IMR-90 (cell line): ENCODE measurements at regions not wholly inside any gene's neighbourhood (a gene's known extent, or its start where the extent isn't known, plus 50 kb on each side); places are given as distances from the start of the nearest gene placed in this dataset.

Source experiments
- ATAC-seq: fragments of 200-7000 bp; cut with Tn5 transposase; 2 replicates; pipeline ENCODE4 v1.9.1; 2020; ENCODE audit warnings: low read depth, mild to moderate bottlenecking, moderate library complexity
- BruUV-seq: library from RNA; stranded (reverse); fragments of 400-500 nt; replicated peaks from 2 replicates; lab custom pipeline; 2021; lab: Mats Ljungman, UMichigan
- CTCF ChIA-PET: fragments of 300-600 bp; formaldehyde crosslinking; extraction: SDS; loops from one replicate; lab custom pipeline; 2021; ENCODE audit warnings: antibody characterized with exemption; lab: Yijun Ruan, JAX
- POLR2A ChIA-PET: fragments of 300-600 bp; sonication (Branson Sonifier 250); formaldehyde crosslinking; loops from one replicate; lab custom pipeline; 2022; ENCODE audit warnings: antibody characterized with exemption; ENCODE audit not compliant: unreplicated experiment; lab: Charles Lee
- DNase-seq: peaks from one replicate; pipeline ENCODE4 v3.0.0; 2013
- H2AFZ ChIP-seq: replicated peaks from 2 replicates; pipeline ENCODE3; 2013; ENCODE audit warnings: low read length, mild to moderate bottlenecking; ENCODE audit not compliant: poor library complexity
- H2AK5ac ChIP-seq: 2 replicates; pipeline ENCODE4 v1.6.1; 2013; ENCODE audit warnings: low read depth, low read length, inconsistent platforms
- H2AK9ac ChIP-seq: replicated peaks from 2 replicates; pipeline ENCODE3; 2013; ENCODE audit warnings: mild to moderate bottlenecking, low read depth, low read length, moderate library complexity; ENCODE audit not compliant: poor library complexity
- H2BK120ac ChIP-seq: 2 replicates; pipeline ENCODE4 v1.6.1; 2013; ENCODE audit warnings: low read depth, low read length, inconsistent platforms
- H2BK15ac ChIP-seq: 3 replicates; pipeline ENCODE4 v1.6.1; 2013; ENCODE audit warnings: low read depth, low read length, inconsistent platforms
- H2BK20ac ChIP-seq: 2 replicates; pipeline ENCODE4 v1.6.1; 2013; ENCODE audit warnings: low read depth, mild to moderate bottlenecking, inconsistent platforms, low read length, moderate library complexity
- H2BK5ac ChIP-seq: 2 replicates; pipeline ENCODE4 v1.6.1; 2013; ENCODE audit warnings: mild to moderate bottlenecking, low read depth, low read length, inconsistent platforms; ENCODE audit not compliant: poor library complexity, severe bottlenecking
- H3K14ac ChIP-seq: replicated peaks from 2 replicates; pipeline ENCODE4 v1.6.1; 2013; ENCODE audit warnings: low read depth, low read length, inconsistent platforms
- H3K18ac ChIP-seq: 2 replicates; pipeline ENCODE4 v1.6.1; 2013; ENCODE audit warnings: low read depth, low read length, control low read depth
- H3K23ac ChIP-seq: 2 replicates; pipeline ENCODE4 v1.6.1; 2013; ENCODE audit warnings: low read depth, low read length, inconsistent platforms
- H3K27ac ChIP-seq: 2 replicates; pipeline ENCODE4 v1.5.1; 2013; ENCODE audit warnings: mild to moderate bottlenecking, control low read depth, low read length; ENCODE audit not compliant: insufficient read depth
- H3K27me3 ChIP-seq: 2 replicates; pipeline ENCODE4 v1.6.1; 2013; ENCODE audit warnings: low read length; ENCODE audit not compliant: control insufficient read depth, insufficient read depth
- H3K36me3 ChIP-seq: 2 replicates; pipeline ENCODE4 v1.6.1; 2013; ENCODE audit warnings: low read length, mixed read lengths; ENCODE audit not compliant: control insufficient read depth, insufficient read depth
- H3K4ac ChIP-seq: 2 replicates; pipeline ENCODE4 v1.6.1; 2013; ENCODE audit warnings: low read depth, low read length, inconsistent platforms
- H3K4me1 ChIP-seq: 2 replicates; pipeline ENCODE4 v1.6.1; 2013; ENCODE audit warnings: low read length, mixed read lengths; ENCODE audit not compliant: control insufficient read depth, insufficient read depth
- H3K4me2 ChIP-seq: 2 replicates; pipeline ENCODE4 v1.6.1; 2013; ENCODE audit warnings: low read depth, mild to moderate bottlenecking, control low read depth, low read length, moderate library complexity
- H3K4me3 ChIP-seq: 2 replicates; pipeline ENCODE4 v1.5.1; 2013; ENCODE audit warnings: low read depth, mild to moderate bottlenecking, control low read depth, low read length, moderate library complexity; ENCODE audit not compliant: insufficient read depth
- H3K56ac ChIP-seq: 2 replicates; pipeline ENCODE4 v1.6.1; 2013; ENCODE audit warnings: low read length, inconsistent platforms; ENCODE audit not compliant: insufficient read depth; ENCODE audit errors: extremely low read depth
- H3K79me1 ChIP-seq, 2 experiments: 2 replicates each; pipeline ENCODE4 v1.6.1; 2013; ENCODE audit warnings: low read length in 2 of 2, inconsistent platforms in 1 of 2, low read depth in 1 of 2
- H3K9ac ChIP-seq: 2 replicates; pipeline ENCODE4 v1.6.1; 2013; ENCODE audit warnings: low read depth, low read length, control low read depth
- H3K9me1 ChIP-seq: 2 replicates; pipeline ENCODE4 v1.6.1; 2013; ENCODE audit warnings: low read length, inconsistent platforms; ENCODE audit not compliant: insufficient read depth
- H3K9me3 ChIP-seq: 2 replicates; pipeline ENCODE4 v1.6.1; 2013; ENCODE audit warnings: low read length; ENCODE audit not compliant: control insufficient read depth, insufficient read depth
- H4K20me1 ChIP-seq: 2 replicates; pipeline ENCODE4 v1.6.1; 2013; ENCODE audit warnings: low read length, inconsistent platforms; ENCODE audit not compliant: insufficient read depth
- H4K5ac ChIP-seq: 2 replicates; pipeline ENCODE4 v1.6.1; 2013; ENCODE audit warnings: mild to moderate bottlenecking, low read depth, low read length, control low read depth
- H4K8ac ChIP-seq, 2 experiments: 2 replicates each; pipeline ENCODE4 v1.6.1; 2013; ENCODE audit warnings: low read depth in 2 of 2, low read length in 2 of 2, control low read depth in 1 of 2, inconsistent platforms in 1 of 2
- H4K91ac ChIP-seq: 2 replicates; pipeline ENCODE4 v1.6.1; 2013; ENCODE audit warnings: low read depth, low read length, inconsistent platforms; ENCODE audit not compliant: insufficient read depth
- CHD1 ChIP-seq: IDR thresholded peaks from 2 replicates; pipeline ENCODE4 v1.6.1; 2012; ENCODE audit warnings: low read depth, low read length, improper control_type of control experiment
- NFE2L2 ChIP-seq: fragments of 150-350 bp; IDR thresholded peaks from 2 replicates; pipeline ENCODE4 v1.6.1; 2016; ENCODE audit warnings: low read depth, mild to moderate bottlenecking, low read length
- RFX5 ChIP-seq: IDR thresholded peaks from 2 replicates; pipeline ENCODE4 v1.8.0; 2012; ENCODE audit warnings: low read depth, mild to moderate bottlenecking, low read length, moderate library complexity
- SMC3 ChIP-seq: fragments of 150-350 bp; IDR thresholded peaks from 2 replicates; pipeline ENCODE4 v1.6.1; 2016; ENCODE audit warnings: low read depth, mild to moderate bottlenecking, antibody characterized with exemption, low read length, moderate library complexity
- WGBS, 2 experiments: methylation state at CpG; one replicate each; pipeline versions ENCODE4 v1.1.5 to v1.1.7; 2013; ENCODE audit warnings: missing lambda C conversion rate in 2 of 2; ENCODE audit not compliant: insufficient read length in 1 of 2; ENCODE audit errors: extremely low coverage in 2 of 2; 5-methylcytosine and 5-hydroxymethylcytosine counted together
- dilution Hi-C: fragments of 300-500 bp; cut with HindIII; formaldehyde crosslinking; loops from one replicate; pipeline ENCODE4 v1.14.3; 2018; ENCODE audit warnings: low sequenced_read_pairs; ENCODE audit not compliant: unreplicated experiment
- in situ Hi-C: fragments of 300-500 bp; cut with MboI; formaldehyde crosslinking; loops from 3 replicates; pipeline ENCODE4 v1.14.3; 2019; ENCODE audit warnings: low sequenced_read_pairs, inconsistent platforms, mixed read lengths
- intact Hi-C: fragments of 100-400 bp; cut with micrococcal nuclease; formaldehyde crosslinking; loops from 2 replicates; pipeline ENCODE4 v1.10.0; 2022

GRCh38 chr2:145090841-145091761 lies 571.2 kb upstream of the ZEB2 start (continued):
- TF ChIP-seq RFX5 (no peak), CHD1 (no peak)

- DNase-seq (peak; percentile 61), ATAC-seq (no peak)
- Histone ChIP-seq H3K79me1 (no peaks in the 10 kb centered on the region), H3K27me3 (no peaks in the 10 kb centered on the region), H3K56ac (no peak overlapping the region), H3K4me1 (no peaks in the 10 kb centered on the region), H3K18ac (no peak overlapping the region), H3K9ac (no peak overlapping the region), H2AK9ac (no peak overlapping the region), H3K9me1 (no peaks in the 10 kb centered on the region), H3K36me3 (no peaks in the 10 kb centered on the region), H4K8ac (no peak overlapping the region), H3K14ac (no peak overlapping the region), H2BK120ac (no peak overlapping the region), H2AK5ac (no peak overlapping the region), H3K4me3 (no peak overlapping the region), H2AFZ (no peak overlapping the region), H3K27ac (no peak overlapping the region), H3K23ac (no peak overlapping the region), H3K4ac (no peak overlapping the region), H4K20me1 (no peaks in the 10 kb centered on the region), H2BK15ac (no peak overlapping the region), H2BK20ac (no peak overlapping the region), H4K91ac (no peak overlapping the region), H2BK5ac (no peak overlapping the region), H4K5ac (no peak overlapping the region), H3K9me3 (no peaks in the 10 kb centered on the region; the same call in 1 of the 2 replicates), H3K4me2 (no peak overlapping the region)
- no TSS peak for BruUV-seq
- in situ Hi-C loops: no loop called here
- CTCF ChIA-PET: no interaction called here
- TF ChIP-seq NFE2L2 (no peak), SMC3 (no peak)
- POLR2A ChIA-PET: no interaction called here
- WGBS, 2 experiments: no CpG with 5 or more reads among the region's 2 CpGs
- intact Hi-C loops: no loop called here
- dilution Hi-C loops: no loop called here
Measured at GRCh38 chr2:145088756-145089155, 568.8 kb upstream of the ZEB2 start.
